ENCODE measurements at regions not wholly inside any gene's neighbourhood (a gene's known extent, or its start where the extent isn't known, plus 50 kb on each side); places are given as distances from the start of the nearest gene placed in this dataset.

- no peaks in the 10 kb centered on the region for H3F3A ChIP-seq (ENCODE audit: insufficient read depth, low read length, poor library complexity, severe bottlenecking)
- H2AFZ ChIP-seq (ENCODE audit: low read depth, low read length) = no peak overlapping the region
- H3K9ac ChIP-seq (ENCODE audit: low read length) = no peak overlapping the region
- H3K36me3 ChIP-seq (ENCODE audit: insufficient read depth, low read length) = no peaks in the 10 kb centered on the region
- no peaks in the 10 kb centered on the region for H3K79me2 ChIP-seq (replicated peaks; ENCODE audit: insufficient read depth, low read length)
- no peak overlapping the region for H3K27ac ChIP-seq (ENCODE audit: low read length)
- no peak overlapping the region for H3K4me3 ChIP-seq (ENCODE audit: low read length)
- no peaks in the 10 kb centered on the region for H3K9me3 ChIP-seq (ENCODE audit: low read length)
- H4K20me1 ChIP-seq (ENCODE audit: insufficient read depth) = no peaks in the 10 kb centered on the region
- H3K4me2 ChIP-seq (ENCODE audit: low read length) = no peak overlapping the region
- no peaks in the 10 kb centered on the region for H3K27me3 ChIP-seq (ENCODE audit: insufficient read depth, low read depth, low read length)
- no peaks in the 10 kb centered on the region for H3K9me2 ChIP-seq (ENCODE audit: insufficient read depth, low read length)
- no peak for TF ChIP-seq REST (IDR thresholded peaks at IDR 0.05; ENCODE audit: borderline replicate concordance)
- TF ChIP-seq SMC3 (conservative IDR thresholded peaks at IDR 0.05; ENCODE audit: poor library complexity) = no peak
- TF ChIP-seq EZH2 (IDR thresholded peaks at IDR 0.05; ENCODE audit: borderline replicate concordance, insufficient read depth, low read length, poor library complexity, severe bottlenecking) = no peak
- TF ChIP-seq CTCF (IDR thresholded peaks at IDR 0.05; ENCODE audit: poor library complexity, severe bottlenecking) = no peak
- no peak for TF ChIP-seq TAF1 (IDR thresholded peaks at IDR 0.05; ENCODE audit: low read depth)
- TF ChIP-seq MXI1 (conservative IDR thresholded peaks at IDR 0.05; ENCODE audit: poor library complexity, severe bottlenecking) = no peak
- TF ChIP-seq RAD21 (conservative IDR thresholded peaks at IDR 0.05) = no peak
- no peak for TF ChIP-seq EP300 (conservative IDR thresholded peaks at IDR 0.05; ENCODE audit: poor library complexity, severe bottlenecking)
- TF ChIP-seq POLR2AphosphoS5 (IDR thresholded peaks at IDR 0.05) = no peak
Observed at GRCh38 chr5:8650186-8650585, 781.2 kb downstream of the MTRR start.

- Histone ChIP-seq H3K36me3 (ENCODE audit: insufficient read depth, low read length) (no peaks in the 10 kb centered on the region), H3K27ac (ENCODE audit: low read length) (no peak overlapping the region), H3K79me2 (replicated peaks; ENCODE audit: insufficient read depth, low read length) (no peaks in the 10 kb centered on the region), H3K9ac (ENCODE audit: low read length) (no peak overlapping the region), H3K9me2 (ENCODE audit: insufficient read depth, low read length) (no peaks in the 10 kb centered on the region), H3K9me3 (ENCODE audit: low read length) (no peaks in the 10 kb centered on the region), H4K20me1 (ENCODE audit: insufficient read depth) (no peaks in the 10 kb centered on the region), H3K4me2 (ENCODE audit: low read length) (no peak overlapping the region), H2AFZ (ENCODE audit: low read depth, low read length) (no peak overlapping the region), H3K4me3 (ENCODE audit: low read length) (no peak overlapping the region), H3F3A (ENCODE audit: insufficient read depth, low read length, poor library complexity, severe bottlenecking) (no peaks in the 10 kb centered on the region), H3K27me3 (ENCODE audit: insufficient read depth, low read depth, low read length) (no peaks in the 10 kb centered on the region)
- TF ChIP-seq SMC3 (conservative IDR thresholded peaks at IDR 0.05; ENCODE audit: poor library complexity) (no peak), EP300 (conservative IDR thresholded peaks at IDR 0.05; ENCODE audit: poor library complexity, severe bottlenecking) (no peak), EZH2 (IDR thresholded peaks at IDR 0.05; ENCODE audit: borderline replicate concordance, insufficient read depth, low read length, poor library complexity, severe bottlenecking) (no peak), POLR2AphosphoS5 (IDR thresholded peaks at IDR 0.05) (no peak), TAF1 (IDR thresholded peaks at IDR 0.05; ENCODE audit: low read depth) (no peak), MXI1 (conservative IDR thresholded peaks at IDR 0.05; ENCODE audit: poor library complexity, severe bottlenecking) (no peak), CTCF (IDR thresholded peaks at IDR 0.05; ENCODE audit: poor library complexity, severe bottlenecking) (no peak), REST (IDR thresholded peaks at IDR 0.05; ENCODE audit: borderline replicate concordance) (no peak), RAD21 (conservative IDR thresholded peaks at IDR 0.05) (no peak)
Observed at GRCh38 chr5:8660133-8660893, 791.4 kb downstream of the MTRR start.

Data from neural cell (in vitro differentiated cells).